RWPE2 (cell line): ENCODE measurements at regions not wholly inside any gene's neighbourhood (a gene's known extent, or its start where the extent isn't known, plus 50 kb on each side); places are given as distances from the start of the nearest gene placed in this dataset.

Experiments
- ATAC-seq: fragments of 200-7000 bp; cut with Tn5 transposase; 3 replicates; pipeline ENCODE4 v1.9.1; 2021; ENCODE audit warnings: low read depth
- DNase-seq: peaks from one replicate; pipeline ENCODE4 v3.0.0-alpha.2; 2020; ENCODE audit warnings: low spot score
- H3K27ac ChIP-seq: fragments of 450-650 bp; 2 replicates; pipeline ENCODE4 v1.5.1; 2017; ENCODE audit warnings: mild to moderate bottlenecking; ENCODE audit not compliant: poor library complexity, severe bottlenecking
- H3K27me3 ChIP-seq: fragments of 250-450 bp; sonication (Bioruptor Pico); 2 replicates; pipeline ENCODE4 v1.5.1; 2021; ENCODE audit warnings: mild to moderate bottlenecking, moderate library complexity; ENCODE audit not compliant: insufficient read depth, poor library complexity, severe bottlenecking
- H3K36me3 ChIP-seq: fragments of 250-450 bp; sonication (Bioruptor Pico); 2 replicates; pipeline ENCODE4 v1.5.1; 2020; ENCODE audit warnings: low read depth, mild to moderate bottlenecking, moderate library complexity
- H3K4me1 ChIP-seq: fragments of 250-450 bp; sonication (Bioruptor Pico); 2 replicates; pipeline ENCODE4 v1.5.1; 2021; ENCODE audit warnings: mild to moderate bottlenecking, moderate library complexity; ENCODE audit not compliant: insufficient read depth, poor library complexity, severe bottlenecking
- H3K4me3 ChIP-seq: fragments of 250-450 bp; sonication (Bioruptor Pico); 2 replicates; pipeline ENCODE4 v1.5.1; 2021; ENCODE audit warnings: mild to moderate bottlenecking, moderate library complexity; ENCODE audit not compliant: severe bottlenecking
- H3K9me3 ChIP-seq: fragments of 250-450 bp; sonication (Bioruptor Pico); 2 replicates; pipeline ENCODE4 v1.5.1; 2021; ENCODE audit warnings: mild to moderate bottlenecking, moderate library complexity; ENCODE audit not compliant: severe bottlenecking
- CTCF ChIP-seq: fragments of 450-650 bp; IDR thresholded peaks from one replicate; pipeline ENCODE4 v1.5.1; 2017; ENCODE audit warnings: mild to moderate bottlenecking, moderate library complexity; ENCODE audit not compliant: poor library complexity, severe bottlenecking

- no peaks in the 10 kb centered on the region for H3K36me3 ChIP-seq
These were observed 211.1 kb downstream of the ZNF365 start for GRCh38 chr10:62585211-62585775.

GRCh38 chr10:62587011-62587410 is 212.8 kb downstream of the ZNF365 start:
- H3K9me3 ChIP-seq = no peaks in the 10 kb centered on the region
- H3K4me3 ChIP-seq = no peak overlapping the region
- H3K4me1 ChIP-seq = peaks cover 13% of the 10 kb centered on the region
- H3K36me3 ChIP-seq = no peaks in the 10 kb centered on the region
- H3K27me3 ChIP-seq = no peaks in the 10 kb centered on the region
- DNase-seq (no peak), ATAC-seq (no peak)
- TF ChIP-seq CTCF = no peak
- no peak overlapping the region for H3K27ac ChIP-seq

More at GRCh38 chr10:62585211-62585775, 211.1 kb downstream of the ZNF365 start:
- peaks cover 13% of the 10 kb centered on the region for H3K4me1 ChIP-seq
- no peak overlapping the region for H3K4me3 ChIP-seq
- no peak overlapping the region for H3K27ac ChIP-seq
- DNase-seq = no peak
- no peaks in the 10 kb centered on the region for H3K9me3 ChIP-seq
- no peak for ATAC-seq
- H3K27me3 ChIP-seq = no peaks in the 10 kb centered on the region
- no peak for TF ChIP-seq CTCF

GRCh38 chr10:62588116-62588515 is 213.9 kb downstream of the ZNF365 start:
- ATAC-seq (no peak), DNase-seq (no peak)
- no peak overlapping the region for H3K27ac ChIP-seq
- no peaks in the 10 kb centered on the region for H3K36me3 ChIP-seq
- no peak for TF ChIP-seq CTCF
- H3K4me1 ChIP-seq = peaks cover 5% of the 10 kb centered on the region
- H3K27me3 ChIP-seq = no peaks in the 10 kb centered on the region
- no peaks in the 10 kb centered on the region for H3K9me3 ChIP-seq
- H3K4me3 ChIP-seq = no peak overlapping the region

GRCh38 chr10:62589689-62590088 is 214.8 kb upstream of the ADO start:
- no peaks in the 10 kb centered on the region for H3K27me3 ChIP-seq
- no peaks in the 10 kb centered on the region for H3K4me1 ChIP-seq
- no peak overlapping the region for H3K4me3 ChIP-seq
- H3K9me3 ChIP-seq = no peaks in the 10 kb centered on the region
- DNase-seq (no peak), ATAC-seq (no peak)
- TF ChIP-seq CTCF = no peak
- H3K27ac ChIP-seq = no peak overlapping the region
- H3K36me3 ChIP-seq = no peaks in the 10 kb centered on the region

GRCh38 chr10:62590306-62590705 is 214.2 kb upstream of the ADO start:
- DNase-seq (no peak), ATAC-seq (no peak)
- Histone ChIP-seq H3K27ac (no peak overlapping the region), H3K4me3 (no peak overlapping the region), H3K9me3 (no peaks in the 10 kb centered on the region), H3K4me1 (no peaks in the 10 kb centered on the region), H3K27me3 (no peaks in the 10 kb centered on the region), H3K36me3 (no peaks in the 10 kb centered on the region)
- no peak for TF ChIP-seq CTCF
